Caco-2 (cell line): ENCODE measurements at regions not wholly inside any gene's neighbourhood (a gene's known extent, or its start where the extent isn't known, plus 50 kb on each side); places are given as distances from the start of the nearest gene placed in this dataset.

Source experiments
- BruUV-seq: library from RNA; stranded (reverse); fragments of 400-500 nt; replicated peaks from 2 replicates; lab custom pipeline; 2021; lab: Mats Ljungman, UMichigan
- CTCF ChIA-PET: fragments of 300-600 bp; sonication (Branson Sonifier 250); formaldehyde crosslinking; loops from one replicate; lab custom pipeline; 2022; ENCODE audit warnings: antibody characterized with exemption; lab: Charles Lee
- POLR2A ChIA-PET: fragments of 300-600 bp; sonication (Branson Sonifier 250); formaldehyde crosslinking; loops from one replicate; lab custom pipeline; 2022; ENCODE audit warnings: antibody characterized with exemption; lab: Charles Lee
- DNase-seq, 2 experiments: peaks; one replicate each; pipeline versions ENCODE4 v3.0.0 to v3.0.0-alpha.2; 2020 to 2022
- H3K27me3 ChIP-seq: replicated peaks from 2 replicates; pipeline ENCODE4 v1.6.0; 2011; ENCODE audit warnings: low read length; ENCODE audit not compliant: control insufficient read depth, insufficient read depth
- H3K36me3 ChIP-seq: 2 replicates; pipeline ENCODE4 v1.5.1; 2011; ENCODE audit warnings: low read length; ENCODE audit not compliant: control insufficient read depth, insufficient read depth
- H3K4me1 ChIP-seq: fragments of 250-450 bp; sonication (Bioruptor Pico); 2 replicates; pipeline ENCODE4 v1.5.1; 2020; ENCODE audit warnings: mild to moderate bottlenecking
- H3K4me3 ChIP-seq: 2 replicates; pipeline ENCODE4 v1.5.1; 2011; ENCODE audit warnings: low read depth, mild to moderate bottlenecking, control low read depth, low read length
- H3K9me3 ChIP-seq: fragments of 250-450 bp; sonication (Bioruptor Pico); 2 replicates; pipeline ENCODE4 v1.5.1; 2020; ENCODE audit warnings: mild to moderate bottlenecking, moderate library complexity
- H3K27ac Mint-ChIP-seq: one replicate; pipeline ENCODE4 v1.8.0; 2022; ENCODE audit warnings: mixed read lengths; ENCODE audit not compliant: unreplicated experiment
- H3K27me3 Mint-ChIP-seq: one replicate; pipeline ENCODE4 v1.8.0; 2022; ENCODE audit warnings: mixed read lengths; ENCODE audit not compliant: insufficient read depth, unreplicated experiment
- H3K36me3 Mint-ChIP-seq: one replicate; pipeline ENCODE4 v1.8.0; 2022; ENCODE audit warnings: mild to moderate bottlenecking, mixed read lengths; ENCODE audit not compliant: insufficient read depth, unreplicated experiment
- H3K4me1 Mint-ChIP-seq: one replicate; pipeline ENCODE4 v1.8.0; 2022; ENCODE audit warnings: low read depth, mixed read lengths; ENCODE audit not compliant: unreplicated experiment
- H3K4me3 Mint-ChIP-seq: one replicate; pipeline ENCODE4 v1.8.0; 2022; ENCODE audit warnings: mild to moderate bottlenecking, moderate library complexity, mixed read lengths; ENCODE audit not compliant: unreplicated experiment
- H3K9me3 Mint-ChIP-seq: one replicate; pipeline ENCODE4 v1.8.0; 2022; ENCODE audit warnings: mixed read lengths; ENCODE audit not compliant: unreplicated experiment
- intact Hi-C: fragments of 100-400 bp; cut with micrococcal nuclease; formaldehyde crosslinking; loops from one replicate; pipeline ENCODE4 v1.10.0; 2022; ENCODE audit not compliant: unreplicated experiment
- TF ChIP-seq, protein P1 (sequence below), 2 experiments: fragments of 200-600 bp in 1 of 2; IDR thresholded peaks; 1 replicate in 1 of 2; 2 replicates in 1 of 2; pipeline versions ENCODE4 v1.5.1 to v1.8.0; 2011 to 2022; ENCODE audit warnings: antibody characterized with exemption in 1 of 2, control low read depth in 1 of 2, inconsistent platforms in 1 of 2, low read depth in 1 of 2, low read length in 1 of 2, mild to moderate bottlenecking in 1 of 2, moderate library complexity in 1 of 2; ENCODE audit not compliant: insufficient read depth in 1 of 2, severe bottlenecking in 1 of 2, unreplicated experiment in 1 of 2

DNA sequence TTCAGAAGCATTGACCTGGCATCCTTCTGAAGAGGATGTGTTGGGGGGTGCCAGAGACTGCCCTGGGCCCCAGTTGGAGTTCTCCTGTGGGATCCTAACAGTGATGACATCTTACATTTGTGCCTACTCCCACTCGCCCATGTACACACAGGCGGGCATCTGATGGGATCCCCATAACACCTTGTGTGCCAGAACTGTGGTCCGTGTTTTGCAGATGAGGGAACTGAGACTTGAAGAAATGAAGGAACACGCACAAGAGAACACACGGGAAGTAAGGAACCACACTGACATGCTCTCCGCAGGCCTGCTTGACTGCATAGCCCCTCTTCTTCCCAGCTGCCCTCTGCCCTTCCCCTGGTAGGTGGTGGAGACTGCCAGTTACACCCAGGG is 255.3 kb downstream of the MYCN start:
- Mint-ChIP-seq H3K9me3 (no peaks in the 10 kb centered on the region), H3K27me3 (no peaks in the 10 kb centered on the region), H3K27ac (no peak overlapping the region), H3K4me3 (no peak overlapping the region), H3K36me3 (no peaks in the 10 kb centered on the region), H3K4me1 (peaks cover 8% of the 10 kb centered on the region)
- Histone ChIP-seq H3K4me1 (no peaks in the 10 kb centered on the region), H3K4me3 (no peak overlapping the region), H3K27me3 (no peaks in the 10 kb centered on the region), H3K9me3 (no peaks in the 10 kb centered on the region), H3K36me3 (no peaks in the 10 kb centered on the region; the same call in 1 of the 2 replicates)
- intact Hi-C loops = no loop called here
- no TSS peak for BruUV-seq
- TF ChIP-seq, protein P1, sequence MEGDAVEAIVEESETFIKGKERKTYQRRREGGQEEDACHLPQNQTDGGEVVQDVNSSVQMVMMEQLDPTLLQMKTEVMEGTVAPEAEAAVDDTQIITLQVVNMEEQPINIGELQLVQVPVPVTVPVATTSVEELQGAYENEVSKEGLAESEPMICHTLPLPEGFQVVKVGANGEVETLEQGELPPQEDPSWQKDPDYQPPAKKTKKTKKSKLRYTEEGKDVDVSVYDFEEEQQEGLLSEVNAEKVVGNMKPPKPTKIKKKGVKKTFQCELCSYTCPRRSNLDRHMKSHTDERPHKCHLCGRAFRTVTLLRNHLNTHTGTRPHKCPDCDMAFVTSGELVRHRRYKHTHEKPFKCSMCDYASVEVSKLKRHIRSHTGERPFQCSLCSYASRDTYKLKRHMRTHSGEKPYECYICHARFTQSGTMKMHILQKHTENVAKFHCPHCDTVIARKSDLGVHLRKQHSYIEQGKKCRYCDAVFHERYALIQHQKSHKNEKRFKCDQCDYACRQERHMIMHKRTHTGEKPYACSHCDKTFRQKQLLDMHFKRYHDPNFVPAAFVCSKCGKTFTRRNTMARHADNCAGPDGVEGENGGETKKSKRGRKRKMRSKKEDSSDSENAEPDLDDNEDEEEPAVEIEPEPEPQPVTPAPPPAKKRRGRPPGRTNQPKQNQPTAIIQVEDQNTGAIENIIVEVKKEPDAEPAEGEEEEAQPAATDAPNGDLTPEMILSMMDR (IDR thresholded peaks at IDR 0.05; ENCODE audit: insufficient read depth in 1 of 2, low read depth in 1 of 2, low read length in 1 of 2, severe bottlenecking in 1 of 2, unreplicated experiment in 1 of 2) = no peak
- ChIA-PET CTCF (no interaction called here), POLR2A (no interaction called here)
- no peak for DNase-seq

DNA sequence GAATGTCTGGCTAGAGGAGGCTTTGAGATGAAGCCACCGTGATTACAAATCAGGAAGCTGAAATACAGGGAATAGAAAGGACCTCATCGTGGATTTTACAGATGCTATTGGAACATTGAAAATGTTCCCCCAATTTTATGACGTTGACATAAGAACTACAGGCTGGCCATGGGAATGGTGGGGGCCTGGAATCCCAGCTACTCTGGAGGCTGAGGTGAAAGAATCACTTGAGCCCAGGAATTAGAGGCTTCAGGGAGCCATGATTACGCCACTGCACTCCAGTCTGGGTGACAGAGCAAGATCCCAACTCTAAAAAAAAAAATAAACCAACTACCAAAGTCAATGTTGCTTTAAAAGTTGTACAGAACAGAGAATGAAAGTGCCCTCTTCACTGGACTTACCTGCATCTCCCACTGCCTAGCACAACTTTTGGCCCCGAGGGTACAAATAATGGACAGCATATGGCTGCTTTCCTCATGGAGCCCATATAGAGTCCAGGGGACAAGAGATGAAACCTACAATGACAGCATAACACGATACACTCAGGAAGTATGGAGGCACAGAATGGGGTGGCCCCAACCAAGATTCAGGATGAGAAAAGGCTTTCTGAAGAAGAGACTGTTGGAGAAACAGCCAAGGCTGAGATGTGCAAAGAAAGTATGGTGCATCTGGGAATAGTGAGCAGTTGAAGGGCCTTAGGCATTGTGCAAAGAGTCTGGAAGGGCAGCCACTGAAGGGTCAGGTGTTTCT is 254.8 kb downstream of the MYCN start:
- Mint-ChIP-seq H3K27me3 (no peaks in the 10 kb centered on the region), H3K9me3 (no peaks in the 10 kb centered on the region), H3K36me3 (no peaks in the 10 kb centered on the region), H3K4me1 (peaks cover 8% of the 10 kb centered on the region), H3K4me3 (no peak overlapping the region), H3K27ac (no peak overlapping the region)
- Histone ChIP-seq H3K27me3 (no peaks in the 10 kb centered on the region), H3K4me1 (no peaks in the 10 kb centered on the region), H3K36me3 (no peaks in the 10 kb centered on the region; the same call in 1 of the 2 replicates), H3K4me3 (no peak overlapping the region), H3K9me3 (no peaks in the 10 kb centered on the region)
- CTCF ChIA-PET = no interaction called here
- intact Hi-C loops = no loop called here
- POLR2A ChIA-PET = no interaction called here
- no peak for DNase-seq
- TF ChIP-seq, protein P1 (IDR thresholded peaks at IDR 0.05; ENCODE audit: insufficient read depth in 1 of 2, low read depth in 1 of 2, low read length in 1 of 2, severe bottlenecking in 1 of 2, unreplicated experiment in 1 of 2) = no peak
- no TSS peak for BruUV-seq

DNA sequence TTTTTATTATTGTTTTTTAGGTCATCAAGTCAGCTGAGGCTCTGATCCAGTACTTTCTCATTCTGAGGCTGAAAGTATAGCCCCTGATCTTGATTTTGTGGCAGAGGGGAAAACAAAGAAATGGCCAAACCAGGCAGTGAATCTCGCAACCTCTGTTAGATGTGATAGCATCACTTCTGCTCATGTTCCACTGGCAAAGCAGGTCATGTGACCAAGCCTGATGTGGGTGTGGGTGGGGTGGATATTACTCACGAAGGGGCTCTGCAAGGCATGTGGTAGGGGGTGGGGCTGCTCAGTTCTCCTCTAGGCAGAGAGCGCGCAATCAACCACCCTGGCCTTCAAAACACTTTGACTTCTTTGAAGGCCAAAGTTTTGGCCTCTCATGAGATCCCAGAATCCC is 254.2 kb downstream of the MYCN start:
- ChIA-PET CTCF (interaction anchor here (0.6 kb wide), 1 partner anchor 13 kb away, joined by 3 read pairs; no protein-coding TSS in a partner anchor), POLR2A (no interaction called here)
- peaks cover 8% of the 10 kb centered on the region for H3K4me1 Mint-ChIP-seq
- no peaks in the 10 kb centered on the region for H3K9me3 ChIP-seq
- no peaks in the 10 kb centered on the region for H3K36me3 Mint-ChIP-seq
- no peaks in the 10 kb centered on the region; the same call in 1 of the 2 replicates for H3K36me3 ChIP-seq
- TF ChIP-seq, protein P1 (IDR thresholded peaks at IDR 0.05; ENCODE audit: insufficient read depth in 1 of 2, low read depth in 1 of 2, low read length in 1 of 2, severe bottlenecking in 1 of 2, unreplicated experiment in 1 of 2) = no peak
- no peaks in the 10 kb centered on the region for H3K4me1 ChIP-seq
- no peak overlapping the region for H3K27ac Mint-ChIP-seq
- H3K9me3 Mint-ChIP-seq = no peaks in the 10 kb centered on the region
- no peak overlapping the region for H3K4me3 ChIP-seq
- no peak overlapping the region for H3K4me3 Mint-ChIP-seq
- no TSS peak for BruUV-seq
- H3K27me3 Mint-ChIP-seq = no peaks in the 10 kb centered on the region
- H3K27me3 ChIP-seq = no peaks in the 10 kb centered on the region
- DNase-seq = no peak
- intact Hi-C loops = no loop called here
